ENCODE measurements at regions not wholly inside any gene's neighbourhood (a gene's known extent, or its start where the extent isn't known, plus 50 kb on each side); places are given as distances from the start of the nearest gene placed in this dataset.

DNA sequence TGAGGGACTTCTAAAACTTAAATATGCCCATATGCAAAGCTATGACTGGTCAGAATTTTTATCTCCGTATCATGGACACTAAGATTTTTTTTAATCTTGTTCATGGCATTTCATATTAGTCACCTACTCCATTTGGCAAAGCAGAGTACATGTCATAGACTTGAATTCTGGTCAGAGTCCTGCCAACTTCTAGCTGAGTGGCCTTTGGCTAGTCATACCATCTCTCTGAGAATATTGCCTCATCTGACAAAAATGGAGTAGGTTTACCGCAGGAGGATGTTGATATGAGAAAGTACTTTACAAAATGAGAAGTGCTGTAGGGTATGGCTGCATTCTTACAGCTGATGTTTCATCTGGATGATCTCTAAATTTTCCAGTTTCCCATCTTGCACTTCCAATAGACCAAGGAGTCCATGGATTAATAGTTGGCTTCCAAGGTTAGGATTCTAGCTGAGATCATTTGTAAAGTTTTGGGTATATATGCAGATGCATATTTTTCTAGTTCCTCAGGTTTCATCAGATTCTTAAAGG, 150.8 kb upstream of the NR3C1 start:
- TF ChIP-seq ATF1 (CRISPR knock-in tag; IDR thresholded peaks at IDR 0.05), result no peak
- no peak for TF ChIP-seq TP53 (CRISPR knock-in tag; conservative IDR thresholded peaks at IDR 0.05)
- no peak for TF ChIP-seq ZNF761 (CRISPR knock-in tag; conservative IDR thresholded peaks at IDR 0.05)
- TF ChIP-seq ZKSCAN1 (IDR thresholded peaks at IDR 0.05; ENCODE audit: low read length), result no peak
- TF ChIP-seq KDM2A (CRISPR knock-in tag; IDR thresholded peaks at IDR 0.05; ENCODE audit: borderline replicate concordance, low read depth), result no peak
- no peak for TF ChIP-seq CBX5 (CRISPR knock-in tag; IDR thresholded peaks at IDR 0.05; ENCODE audit: borderline replicate concordance)

Measured in HepG2 (cell line).